ENCODE measurements at regions not wholly inside any gene's neighbourhood (a gene's known extent, or its start where the extent isn't known, plus 50 kb on each side); places are given as distances from the start of the nearest gene placed in this dataset.

- Histone ChIP-seq H3K4me3 (replicated peaks; ENCODE audit: low read depth, low read length) (no peak overlapping the region), H3K27me3 (replicated peaks; ENCODE audit: control insufficient read depth, insufficient read depth, low read length) (no peaks in the 10 kb centered on the region), H3K36me3 (ENCODE audit: control insufficient read depth, insufficient read depth, low read length) (no peaks in the 10 kb centered on the region)
- TF ChIP-seq, protein P1, sequence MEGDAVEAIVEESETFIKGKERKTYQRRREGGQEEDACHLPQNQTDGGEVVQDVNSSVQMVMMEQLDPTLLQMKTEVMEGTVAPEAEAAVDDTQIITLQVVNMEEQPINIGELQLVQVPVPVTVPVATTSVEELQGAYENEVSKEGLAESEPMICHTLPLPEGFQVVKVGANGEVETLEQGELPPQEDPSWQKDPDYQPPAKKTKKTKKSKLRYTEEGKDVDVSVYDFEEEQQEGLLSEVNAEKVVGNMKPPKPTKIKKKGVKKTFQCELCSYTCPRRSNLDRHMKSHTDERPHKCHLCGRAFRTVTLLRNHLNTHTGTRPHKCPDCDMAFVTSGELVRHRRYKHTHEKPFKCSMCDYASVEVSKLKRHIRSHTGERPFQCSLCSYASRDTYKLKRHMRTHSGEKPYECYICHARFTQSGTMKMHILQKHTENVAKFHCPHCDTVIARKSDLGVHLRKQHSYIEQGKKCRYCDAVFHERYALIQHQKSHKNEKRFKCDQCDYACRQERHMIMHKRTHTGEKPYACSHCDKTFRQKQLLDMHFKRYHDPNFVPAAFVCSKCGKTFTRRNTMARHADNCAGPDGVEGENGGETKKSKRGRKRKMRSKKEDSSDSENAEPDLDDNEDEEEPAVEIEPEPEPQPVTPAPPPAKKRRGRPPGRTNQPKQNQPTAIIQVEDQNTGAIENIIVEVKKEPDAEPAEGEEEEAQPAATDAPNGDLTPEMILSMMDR (IDR thresholded peaks at IDR 0.05; ENCODE audit: insufficient read depth, low read length, poor library complexity, severe bottlenecking), result no peak
- DNase-seq (ENCODE audit: extremely low read depth, insufficient read length), result no peak
Observed at GRCh38 chr2:7604456-7604855, 687.2 kb downstream of the RNF144A start.

DNA sequence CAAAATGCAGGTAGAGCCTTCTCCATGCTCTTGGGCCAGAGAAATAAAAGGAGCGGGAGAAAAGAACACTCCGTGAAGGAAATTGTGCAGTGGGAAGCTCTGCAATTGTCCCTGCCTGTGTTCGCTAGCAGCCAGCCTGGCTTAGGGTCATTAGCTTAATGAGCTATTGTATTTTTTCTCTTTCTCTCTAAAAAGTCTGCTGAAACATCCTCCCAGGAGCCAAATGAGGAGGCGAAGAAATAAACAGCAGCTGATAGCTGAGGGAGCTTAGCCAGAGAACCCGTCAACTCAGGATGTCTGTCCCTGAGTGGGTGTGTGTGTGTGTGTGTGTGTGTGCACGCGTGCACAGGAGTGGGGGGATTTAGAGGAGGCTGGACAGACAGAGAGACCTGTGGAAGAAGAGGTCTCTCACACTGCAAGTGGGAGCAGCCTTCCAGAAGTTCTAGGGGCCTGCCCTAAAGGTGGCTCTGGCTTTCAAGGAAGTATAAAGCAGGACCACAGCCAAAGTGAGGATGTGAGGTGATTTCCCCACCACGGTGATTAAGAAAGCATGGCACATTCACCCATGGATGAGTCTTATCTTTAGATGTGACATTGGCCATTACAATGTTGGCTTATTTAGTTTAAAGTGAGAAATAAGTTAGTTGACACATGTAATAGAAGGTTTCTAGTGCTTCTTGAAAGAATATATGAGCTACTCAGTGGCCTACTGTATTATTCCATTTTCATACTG, 690.4 kb downstream of the RNF144A start:
- H3K36me3 ChIP-seq (ENCODE audit: control insufficient read depth, insufficient read depth, low read length), result no peaks in the 10 kb centered on the region
- H3K4me3 ChIP-seq (replicated peaks; ENCODE audit: low read depth, low read length), result no peak overlapping the region
- no peaks in the 10 kb centered on the region for H3K27me3 ChIP-seq (replicated peaks; ENCODE audit: control insufficient read depth, insufficient read depth, low read length)
- no peak for DNase-seq (ENCODE audit: extremely low read depth, insufficient read length)
- TF ChIP-seq, protein P1 (IDR thresholded peaks at IDR 0.05; ENCODE audit: insufficient read depth, low read length, poor library complexity, severe bottlenecking), result no peak

GRCh38 chr2:7609556-7609955, 692.3 kb downstream of the RNF144A start:
- H3K4me3 ChIP-seq (replicated peaks; ENCODE audit: low read depth, low read length), result no peak overlapping the region
- no peaks in the 10 kb centered on the region for H3K36me3 ChIP-seq (ENCODE audit: control insufficient read depth, insufficient read depth, low read length)
- TF ChIP-seq, protein P1 (IDR thresholded peaks at IDR 0.05; ENCODE audit: insufficient read depth, low read length, poor library complexity, severe bottlenecking), result no peak
- H3K27me3 ChIP-seq (replicated peaks; ENCODE audit: control insufficient read depth, insufficient read depth, low read length), result no peaks in the 10 kb centered on the region; the same call in 1 of the 2 replicates
- DNase-seq (ENCODE audit: extremely low read depth, insufficient read length), result no peak

DNA sequence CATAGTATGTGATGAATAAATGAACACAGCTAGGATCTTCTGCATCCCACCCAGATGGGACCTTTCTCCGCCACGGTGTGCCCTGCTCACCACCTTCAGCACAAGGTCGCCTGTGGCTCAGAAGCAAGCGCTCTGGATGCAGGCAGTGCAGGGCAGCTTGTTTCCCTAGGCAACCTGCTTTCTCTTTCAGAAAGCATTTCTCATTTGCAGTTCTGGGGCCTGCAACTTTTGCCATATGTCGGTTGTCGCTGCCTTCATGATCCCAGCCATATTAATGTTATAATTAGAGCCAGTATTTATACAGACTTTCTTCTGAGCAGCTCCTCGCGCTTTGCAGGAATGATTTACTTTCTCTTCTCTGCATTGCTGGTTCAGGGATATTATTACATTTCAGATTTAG, 692.8 kb downstream of the RNF144A start:
- no peak overlapping the region for H3K4me3 ChIP-seq (replicated peaks; ENCODE audit: low read depth, low read length)
- no peaks in the 10 kb centered on the region; the same call in 1 of the 2 replicates for H3K27me3 ChIP-seq (replicated peaks; ENCODE audit: control insufficient read depth, insufficient read depth, low read length)
- H3K36me3 ChIP-seq (ENCODE audit: control insufficient read depth, insufficient read depth, low read length), result no peaks in the 10 kb centered on the region
- DNase-seq (ENCODE audit: extremely low read depth, insufficient read length), result no peak
- TF ChIP-seq, protein P1 (IDR thresholded peaks at IDR 0.05; ENCODE audit: insufficient read depth, low read length, poor library complexity, severe bottlenecking), result no peak

DNA sequence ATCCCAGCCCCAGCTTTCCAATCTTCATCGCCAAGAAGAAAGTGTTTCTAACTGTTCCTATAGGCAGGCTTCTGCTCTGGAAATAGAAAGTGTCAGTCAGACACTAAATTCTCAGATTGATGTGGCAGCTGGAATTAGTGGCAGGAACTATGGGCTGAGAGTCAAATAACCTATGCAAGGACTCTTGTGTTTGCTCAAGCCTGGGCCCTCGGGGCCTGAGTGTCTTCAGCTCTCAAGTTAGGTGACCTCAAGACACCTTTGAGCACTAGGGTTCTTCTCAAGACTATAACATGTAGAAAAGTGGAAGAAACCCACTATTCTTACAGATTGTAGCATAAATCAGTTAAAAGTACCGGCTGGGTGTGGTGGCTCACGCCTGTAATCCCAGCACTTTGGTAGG, 694.5 kb downstream of the RNF144A start:
- no peaks in the 10 kb centered on the region; the same call in 1 of the 2 replicates for H3K27me3 ChIP-seq (replicated peaks; ENCODE audit: control insufficient read depth, insufficient read depth, low read length)
- H3K4me3 ChIP-seq (replicated peaks; ENCODE audit: low read depth, low read length), result no peak overlapping the region
- TF ChIP-seq, protein P1 (IDR thresholded peaks at IDR 0.05; ENCODE audit: insufficient read depth, low read length, poor library complexity, severe bottlenecking), result no peak
- no peak for DNase-seq (ENCODE audit: extremely low read depth, insufficient read length)
- no peaks in the 10 kb centered on the region for H3K36me3 ChIP-seq (ENCODE audit: control insufficient read depth, insufficient read depth, low read length)
